Heart right ventricle (tissue), 16 donors: ENCODE measurements at regions not wholly inside any gene's neighbourhood (a gene's known extent, or its start where the extent isn't known, plus 50 kb on each side); places are given as distances from the start of the nearest gene placed in this dataset.

ENCODE experiments used
- ATAC-seq, 8 donors: fragments of 200-7000 bp; cut with Tn5 transposase; one replicate each; pipeline ENCODE4 v1.9.1; 2020; ENCODE audit warnings: mild to moderate bottlenecking in 8 of 8, moderate library complexity in 8 of 8, moderate number of reproducible peaks in 1 of 8
- DNase-seq, 2 donors: peaks; one replicate each; pipeline ENCODE4 v3.0.0-alpha.2; 2020
- H3K27ac ChIP-seq, 10 donors: fragments of 200-600 bp; sonication (generic) in 2 of 10; one replicate each; pipeline versions ENCODE4 v1.5.0 to v1.8.0; 2020 to 2022; ENCODE audit warnings: mild to moderate bottlenecking in 3 of 10
- H3K27me3 ChIP-seq, 7 donors: fragments of 200-600 bp; one replicate each; pipeline ENCODE4 v1.8.0; 2021 to 2022; ENCODE audit warnings: mild to moderate bottlenecking in 2 of 7
- H3K36me3 ChIP-seq, 9 donors: fragments of 200-600 bp; sonication (generic) in 1 of 9; one replicate each; pipeline versions ENCODE4 v1.5.0 to v1.8.0; 2020 to 2022; ENCODE audit warnings: mild to moderate bottlenecking in 2 of 9
- H3K4me1 ChIP-seq, 9 donors: fragments of 200-600 bp; sonication (generic) in 1 of 9; one replicate each; pipeline versions ENCODE4 v1.5.0 to v1.8.0; 2020 to 2022; ENCODE audit warnings: mild to moderate bottlenecking in 4 of 9
- H3K4me3 ChIP-seq, 10 donors: fragments of 200-600 bp; sonication (generic) in 2 of 10; one replicate each; pipeline versions ENCODE4 v1.5.0 to v1.8.0; 2020 to 2022; ENCODE audit warnings: mild to moderate bottlenecking in 7 of 10, moderate library complexity in 2 of 10
- H3K9me3 ChIP-seq, 11 donors: fragments of 200-600 bp in 10 of 11; sonication (generic) in 2 of 11; one replicate each; pipeline versions ENCODE4 v1.5.0 to v1.8.0; 2013 to 2022; ENCODE audit warnings: mild to moderate bottlenecking in 2 of 11, control low read depth in 1 of 11, moderate library complexity in 1 of 11
- CTCF ChIP-seq, 9 donors: fragments of 200-600 bp; sonication (generic) in 2 of 9; IDR thresholded peaks; one replicate each; pipeline versions ENCODE4 v1.5.0 to v1.8.0; 2021 to 2022; ENCODE audit warnings: antibody characterized with exemption in 9 of 9, mild to moderate bottlenecking in 5 of 9, moderate library complexity in 1 of 9
- WGBS, 2 donors: extraction: QIAGEN DNeasy Blood & Tissue Kit; methylation state at CpG; one replicate each; pipeline ENCODE4 v1.1.7; 2013; ENCODE audit warnings: inconsistent platforms in 1 of 2; 5-methylcytosine and 5-hydroxymethylcytosine counted together
- intact Hi-C, 10 donors: fragments of 100-400 bp; cut with DNase I; formaldehyde crosslinking; loops; one replicate each; pipeline versions ENCODE4 v1.11.1 to v1.14.2; 2022
- donor health status: Arrhythmogenic right ventricular cardiomyopathy.
- donor health status: ischemic (EF 13 %, LVEDD 7.1; RV severe dilation, severe dysfunction).
- donor health status: healthy with polysubstance abuse.
- donor health status: DM: no; HTN: yes; CAD: no.
- donor health status: DM: no; HTN: no; CAD: no.
- donor health status: ischemic (EF 25% LVEDD 6.9; RV normal size, moderate dysfunction).
- donor health status: ischemic (EF 25% LVEDD 5.7; RV mildly dilated, moderate dysfunction).
- donor health status: healthy.
- donor health status: DM: yes; HTN: yes; CAD: no.
- donor health status: Ischemic cardiomyopathy.
- donor health status: ischemic (EF 35%, LVEDD 5.7; RV mildly dilated, moderate dysfunction).
- donor health status: nonischemic (EF 11% LVEDD 7.7; RV severe dilation, severe dysfunction).
- donor health status: DM: yes; HTN: yes; CAD: no.
- donor health status: PGD.
- donor health status: ischemic (EF 29% LVEDD 5.4; RV normal size, mild dysfunction).
- donor health status: nonischemic (EF 23%, LVEDD 6.1; RV moderate dilation, normal function).

GRCh38 chr12:127628645-127629044 lies 638.3 kb upstream of the TMEM132C start:
- intact Hi-C loops = no loop called here
- H3K4me3 ChIP-seq = no peak overlapping the region
- no peaks in the 10 kb centered on the region for H3K4me1 ChIP-seq
- 88 to 89% methylated on average over 3 of the region's 3 CpGs for WGBS, 2 donors
- peaks cover 0 to 7% (median 0%) of the 10 kb centered on the region in 7 donors for H3K27me3 ChIP-seq
- H3K36me3 ChIP-seq = no peaks in the 10 kb centered on the region
- H3K27ac ChIP-seq = no peak overlapping the region
- no peak for TF ChIP-seq CTCF (IDR thresholded peaks at IDR 0.05)
- ATAC-seq (no peak), DNase-seq (no peak)
- no peaks in the 10 kb centered on the region for H3K9me3 ChIP-seq

- ATAC-seq = no peak
- no peak for TF ChIP-seq CTCF (IDR thresholded peaks at IDR 0.05)
Measured at GRCh38 chr12:127629066-127629820, 637.7 kb upstream of the TMEM132C start.

GRCh38 chr12:127632461-127632860 lies 634.5 kb upstream of the TMEM132C start:
- Histone ChIP-seq H3K4me1 (no peaks in the 10 kb centered on the region), H3K27me3 (peaks cover 0 to 11% (median 0%) of the 10 kb centered on the region in 7 donors), H3K9me3 (peaks cover 0 to 4% (median 0%) of the 10 kb centered on the region in 11 donors), H3K4me3 (no peak overlapping the region), H3K27ac (no peak overlapping the region), H3K36me3 (no peaks in the 10 kb centered on the region)
- ATAC-seq = no peak
- intact Hi-C loops = no loop called here
- no peak for DNase-seq
- WGBS, 2 donors = 78 to 83% methylated on average over 11 of the region's 11 CpGs
- no peak for TF ChIP-seq CTCF (IDR thresholded peaks at IDR 0.05)

More at GRCh38 chr12:127629066-127629820, 637.7 kb upstream of the TMEM132C start:
- no peaks in the 10 kb centered on the region for H3K4me1 ChIP-seq
- intact Hi-C loops = no loop called here
- H3K27me3 ChIP-seq = peaks cover 0 to 11% (median 0%) of the 10 kb centered on the region in 7 donors
- WGBS, 2 donors = 59 to 60% methylated on average over 10 of the region's 10 CpGs
- H3K27ac ChIP-seq = no peak overlapping the region
- H3K4me3 ChIP-seq = no peak overlapping the region
- H3K9me3 ChIP-seq = peaks cover 0 to under 1% (median 0%) of the 10 kb centered on the region in 11 donors
- no peaks in the 10 kb centered on the region for H3K36me3 ChIP-seq
- DNase-seq = no peak

GRCh38 chr12:127635838-127636237 lies 631.1 kb upstream of the TMEM132C start:
- Histone ChIP-seq H3K36me3 (no peaks in the 10 kb centered on the region), H3K4me3 (no peak overlapping the region), H3K27ac (no peak overlapping the region), H3K4me1 (no peaks in the 10 kb centered on the region), H3K27me3 (peaks cover 0 to 11% (median 0%) of the 10 kb centered on the region in 7 donors), H3K9me3 (peaks cover 0 to 4% (median 0%) of the 10 kb centered on the region in 11 donors)
- ATAC-seq (no peak), DNase-seq (no peak)
- 81 to 91% methylated on average over 4 of the region's 4 CpGs for WGBS, 2 donors
- intact Hi-C loops = no loop called here
- TF ChIP-seq CTCF (IDR thresholded peaks at IDR 0.05) = no peak
